Esophagus squamous epithelium (tissue), 5 donors: ENCODE measurements at regions not wholly inside any gene's neighbourhood (a gene's known extent, or its start where the extent isn't known, plus 50 kb on each side); places are given as distances from the start of the nearest gene placed in this dataset.

Experiments
- DNase-seq: peaks from one replicate; lab custom pipeline; 2025; lab: John Stamatoyannopoulos, UW
- H3K27ac ChIP-seq, 4 donors: fragments of 200-600 bp; sonication (generic); one replicate each; pipeline ENCODE4 v1.5.1; 2016 to 2019; ENCODE audit warnings: mild to moderate bottlenecking in 1 of 4
- H3K27me3 ChIP-seq, 4 donors: fragments of 200-600 bp; sonication (generic); 1 replicate in 3 of 4; 2 replicates in 1 of 4; pipeline versions ENCODE4 v1.5.1 to v1.6.0; 2017 to 2021; ENCODE audit warnings: antibody characterized with exemption in 1 of 4
- H3K36me3 ChIP-seq, 3 donors: fragments of 200-600 bp; sonication (generic); one replicate each; pipeline ENCODE4 v1.5.1; 2016 to 2019
- H3K4me1 ChIP-seq, 3 donors: fragments of 200-600 bp; sonication (generic); one replicate each; pipeline ENCODE4 v1.5.1; 2017 to 2019
- H3K4me3 ChIP-seq, 4 donors: fragments of 200-600 bp; sonication (generic); 1 replicate in 3 of 4; 2 replicates in 1 of 4; pipeline ENCODE4 v1.5.1; 2016 to 2019; ENCODE audit warnings: mild to moderate bottlenecking in 2 of 4, moderate library complexity in 1 of 4
- H3K9me3 ChIP-seq, 3 donors: fragments of 200-600 bp; sonication (generic); one replicate each; pipeline ENCODE4 v1.5.1; 2016 to 2019
- CTCF ChIP-seq, 6 experiments: fragments of 450-650 bp in 4 of 6; fragments of 200-600 bp in 2 of 6; sonication (generic) in 2 of 6; IDR thresholded peaks; one replicate each; pipeline ENCODE4 v1.5.1; 2016 to 2019; ENCODE audit warnings: antibody characterized with exemption in 6 of 6, mild to moderate bottlenecking in 4 of 6, moderate library complexity in 4 of 6
- POLR2A ChIP-seq, 4 donors: fragments of 450-650 bp; IDR thresholded peaks; one replicate each; pipeline ENCODE4 v1.6.1; 2017; ENCODE audit warnings: antibody characterized with exemption in 4 of 4, mild to moderate bottlenecking in 4 of 4, moderate library complexity in 3 of 4
- WGBS, 2 donors: methylation state at CpG; one replicate each; pipeline ENCODE4 v1.1.5; 2018; 5-methylcytosine and 5-hydroxymethylcytosine counted together
- intact Hi-C: fragments of 100-400 bp; cut with DNase I; formaldehyde crosslinking; loops from one replicate; pipeline ENCODE4 v1.15.0; 2022
- donor health status: DM: yes; HTN: yes; CAD: no.

DNA sequence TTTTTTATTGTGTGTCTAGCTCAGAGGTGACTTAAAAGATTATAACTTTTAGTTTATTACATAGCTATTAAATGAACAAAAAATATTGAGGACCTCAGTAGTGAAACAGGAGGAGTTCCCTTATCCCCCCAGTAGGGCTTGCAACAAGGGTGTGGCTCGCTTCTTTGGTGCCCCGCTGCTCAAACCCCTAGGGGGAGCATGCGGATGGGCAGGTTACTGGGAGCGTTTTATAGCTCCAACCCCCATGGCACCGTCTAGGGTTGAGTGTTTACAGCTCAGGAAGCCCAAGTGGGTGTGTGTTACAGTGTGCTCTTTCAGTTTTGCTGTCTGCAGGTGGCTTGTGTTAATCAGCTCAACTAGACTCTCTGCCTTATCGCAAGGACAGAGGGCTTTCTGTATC, 1513.7 kb downstream of the GRIK2 start:
- WGBS, 2 donors = 56 to 70% methylated on average over 6 of the region's 6 CpGs
- intact Hi-C loops = no loop called here
- Histone ChIP-seq H3K27ac (no peak overlapping the region), H3K9me3 (no peaks in the 10 kb centered on the region), H3K27me3 (no peaks in the 10 kb centered on the region), H3K4me1 (no peaks in the 10 kb centered on the region), H3K4me3 (no peak overlapping the region), H3K36me3 (no peaks in the 10 kb centered on the region)
- no peak for TF ChIP-seq POLR2A (IDR thresholded peaks at IDR 0.05)
- TF ChIP-seq CTCF (IDR thresholded peaks at IDR 0.05) = no peak
- no peak for DNase-seq

DNA sequence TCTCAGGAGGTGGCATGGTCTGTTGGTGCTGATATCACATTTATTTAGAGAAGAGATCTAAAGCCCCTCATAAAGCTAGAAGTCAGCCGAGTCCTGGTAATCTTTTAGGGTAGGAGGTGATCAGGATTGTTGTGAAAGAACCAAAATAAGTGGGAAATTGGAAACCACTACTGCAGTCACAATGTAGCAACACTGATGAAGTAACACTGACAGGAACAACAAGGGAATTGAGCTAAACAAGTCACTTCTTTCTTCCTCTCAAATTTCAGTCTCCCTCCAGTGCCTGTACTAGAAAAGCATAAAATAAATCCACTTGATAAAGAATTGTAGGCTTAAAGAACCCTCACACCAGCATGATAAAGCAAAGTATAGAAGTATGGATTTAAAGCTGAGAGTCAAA, 1509.0 kb downstream of the GRIK2 start:
- H3K36me3 ChIP-seq = no peaks in the 10 kb centered on the region
- H3K4me1 ChIP-seq = no peaks in the 10 kb centered on the region
- H3K27ac ChIP-seq = no peak overlapping the region
- intact Hi-C loops = no loop called here
- WGBS, 2 donors = 21 to 69% methylated on average over 1 of the region's 1 CpG
- TF ChIP-seq CTCF (IDR thresholded peaks at IDR 0.05) (no peak), POLR2A (IDR thresholded peaks at IDR 0.05) (no peak)
- H3K27me3 ChIP-seq = no peaks in the 10 kb centered on the region
- no peak for DNase-seq
- H3K4me3 ChIP-seq = no peak overlapping the region
- no peaks in the 10 kb centered on the region for H3K9me3 ChIP-seq

GRCh38 chr6:102895683-102896082, 1502.2 kb downstream of the GRIK2 start:
- H3K36me3 ChIP-seq = no peaks in the 10 kb centered on the region
- no peak overlapping the region for H3K27ac ChIP-seq
- H3K4me1 ChIP-seq = no peaks in the 10 kb centered on the region
- H3K4me3 ChIP-seq = no peak overlapping the region
- 19 to 21% methylated on average over 4 of the region's 4 CpGs for WGBS, 2 donors
- TF ChIP-seq POLR2A (IDR thresholded peaks at IDR 0.05) (no peak), CTCF (IDR thresholded peaks at IDR 0.05) (no peak)
- DNase-seq = no peak
- H3K9me3 ChIP-seq = no peaks in the 10 kb centered on the region
- H3K27me3 ChIP-seq = no peaks in the 10 kb centered on the region
- intact Hi-C loops = no loop called here

DNA sequence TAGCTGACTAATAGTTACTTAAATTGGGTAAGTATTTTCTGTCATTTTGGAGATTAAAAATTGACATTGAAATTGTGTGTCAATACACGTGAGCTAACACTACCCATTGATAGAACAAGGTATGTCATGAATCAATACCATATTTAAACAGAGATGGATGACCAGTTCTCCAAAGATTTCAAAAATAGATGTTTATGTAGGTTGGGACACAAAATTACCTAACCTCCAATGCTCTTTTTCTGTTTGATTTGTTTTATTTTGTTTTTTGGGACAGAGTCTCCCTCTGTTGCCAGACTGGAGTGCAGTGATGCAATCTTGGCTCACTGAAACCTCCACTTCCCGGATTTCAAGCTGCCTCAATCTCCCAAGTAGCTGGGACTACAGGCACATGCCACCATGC, 1491.7 kb downstream of the GRIK2 start:
- Histone ChIP-seq H3K27me3 (no peaks in the 10 kb centered on the region), H3K36me3 (no peaks in the 10 kb centered on the region), H3K9me3 (no peaks in the 10 kb centered on the region), H3K27ac (no peak overlapping the region), H3K4me3 (no peak overlapping the region), H3K4me1 (no peaks in the 10 kb centered on the region)
- intact Hi-C loops = no loop called here
- DNase-seq = no peak
- no peak for TF ChIP-seq POLR2A (IDR thresholded peaks at IDR 0.05)
- no peak for TF ChIP-seq CTCF (IDR thresholded peaks at IDR 0.05)
- 49 to 55% methylated on average over 2 of the region's 2 CpGs for WGBS, 2 donors

- TF ChIP-seq CTCF (IDR thresholded peaks at IDR 0.05) = no peak
- no peak for TF ChIP-seq POLR2A (IDR thresholded peaks at IDR 0.05)
- Histone ChIP-seq H3K27me3 (no peaks in the 10 kb centered on the region), H3K4me3 (no peak overlapping the region), H3K27ac (no peak overlapping the region), H3K36me3 (no peaks in the 10 kb centered on the region), H3K4me1 (no peaks in the 10 kb centered on the region), H3K9me3 (no peaks in the 10 kb centered on the region)
- intact Hi-C loops = no loop called here
- WGBS, 2 donors = 53 to 57% methylated on average over 2 of the region's 2 CpGs
- DNase-seq = no peak
Measured at GRCh38 chr6:102853249-102853955, 1459.9 kb downstream of the GRIK2 start.
